Type B pancreatic cell (in vitro differentiated cells): ENCODE measurements at regions not wholly inside any gene's neighbourhood (a gene's known extent, or its start where the extent isn't known, plus 50 kb on each side); places are given as distances from the start of the nearest gene placed in this dataset.

Experiments
- DNase-seq: peaks from one replicate; pipeline ENCODE4 v3.0.0; 2021; ENCODE audit warnings: mixed read lengths; ENCODE audit not compliant: unreplicated experiment; ENCODE audit errors: extremely low spot score
- H3K27ac Mint-ChIP-seq: 2 replicates; pipeline ENCODE4 v1.8.0; 2021; ENCODE audit warnings: mild to moderate bottlenecking, mixed read lengths
- H3K27me3 Mint-ChIP-seq: 2 replicates; pipeline ENCODE4 v1.8.0; 2021; ENCODE audit warnings: mixed read lengths
- H3K36me3 Mint-ChIP-seq: 2 replicates; pipeline ENCODE4 v1.8.0; 2021; ENCODE audit warnings: mixed read lengths
- H3K4me1 Mint-ChIP-seq: one replicate; pipeline ENCODE4 v1.8.0; 2021; ENCODE audit warnings: mixed read lengths; ENCODE audit not compliant: unreplicated experiment
- H3K4me3 Mint-ChIP-seq: 2 replicates; pipeline ENCODE4 v1.8.0; 2021; ENCODE audit warnings: mild to moderate bottlenecking, mixed read lengths
- H3K9me3 Mint-ChIP-seq: 2 replicates; pipeline ENCODE4 v1.8.0; 2021; ENCODE audit warnings: mixed read lengths
- CTCF ChIP-seq: fragments of 200-600 bp; sonication (generic); conservative IDR thresholded peaks from 2 replicates; pipeline ENCODE4 v1.5.0; 2021; ENCODE audit warnings: antibody characterized with exemption, mild to moderate bottlenecking

DNA sequence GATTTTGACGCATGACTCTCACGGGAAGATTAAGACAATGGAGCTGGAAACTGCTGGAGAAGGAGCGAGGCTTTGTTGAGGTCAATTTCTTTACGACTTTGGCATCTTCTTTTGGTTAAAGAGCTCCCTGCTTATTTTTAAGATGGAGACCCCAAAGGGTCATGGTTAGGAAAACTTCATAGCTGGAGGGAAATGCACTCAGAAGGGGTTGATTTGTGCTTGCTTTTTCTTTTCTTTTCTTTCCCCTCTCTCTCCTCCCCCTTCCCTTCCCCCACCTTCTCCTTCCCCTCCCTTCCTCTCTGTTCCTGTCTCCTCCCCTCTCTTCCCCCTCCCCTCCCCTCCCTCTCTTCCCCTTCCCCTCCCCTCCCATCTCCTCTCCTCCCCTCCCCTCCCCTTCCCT lies 79.0 kb downstream of the TNP1 start:
- H3K4me1 Mint-ChIP-seq, result peaks cover 31% of the 10 kb centered on the region
- no peak for TF ChIP-seq CTCF
- no peak overlapping the region for H3K27ac Mint-ChIP-seq
- H3K27me3 Mint-ChIP-seq, result no peaks in the 10 kb centered on the region
- no peak overlapping the region for H3K4me3 Mint-ChIP-seq
- no peaks in the 10 kb centered on the region for H3K36me3 Mint-ChIP-seq
- no peaks in the 10 kb centered on the region for H3K9me3 Mint-ChIP-seq
- DNase-seq, result no peak

GRCh38 chr2:216777637-216778273 lies 82.1 kb downstream of the TNP1 start:
- no peaks in the 10 kb centered on the region for H3K27me3 Mint-ChIP-seq
- H3K4me1 Mint-ChIP-seq, result peaks cover 33% of the 10 kb centered on the region
- DNase-seq, result no peak
- peak; percentile 80 for TF ChIP-seq CTCF
- no peaks in the 10 kb centered on the region for H3K9me3 Mint-ChIP-seq
- H3K27ac Mint-ChIP-seq, result no peak overlapping the region
- H3K4me3 Mint-ChIP-seq, result peak overlapping the region; percentile 3
- H3K36me3 Mint-ChIP-seq, result no peaks in the 10 kb centered on the region

DNA sequence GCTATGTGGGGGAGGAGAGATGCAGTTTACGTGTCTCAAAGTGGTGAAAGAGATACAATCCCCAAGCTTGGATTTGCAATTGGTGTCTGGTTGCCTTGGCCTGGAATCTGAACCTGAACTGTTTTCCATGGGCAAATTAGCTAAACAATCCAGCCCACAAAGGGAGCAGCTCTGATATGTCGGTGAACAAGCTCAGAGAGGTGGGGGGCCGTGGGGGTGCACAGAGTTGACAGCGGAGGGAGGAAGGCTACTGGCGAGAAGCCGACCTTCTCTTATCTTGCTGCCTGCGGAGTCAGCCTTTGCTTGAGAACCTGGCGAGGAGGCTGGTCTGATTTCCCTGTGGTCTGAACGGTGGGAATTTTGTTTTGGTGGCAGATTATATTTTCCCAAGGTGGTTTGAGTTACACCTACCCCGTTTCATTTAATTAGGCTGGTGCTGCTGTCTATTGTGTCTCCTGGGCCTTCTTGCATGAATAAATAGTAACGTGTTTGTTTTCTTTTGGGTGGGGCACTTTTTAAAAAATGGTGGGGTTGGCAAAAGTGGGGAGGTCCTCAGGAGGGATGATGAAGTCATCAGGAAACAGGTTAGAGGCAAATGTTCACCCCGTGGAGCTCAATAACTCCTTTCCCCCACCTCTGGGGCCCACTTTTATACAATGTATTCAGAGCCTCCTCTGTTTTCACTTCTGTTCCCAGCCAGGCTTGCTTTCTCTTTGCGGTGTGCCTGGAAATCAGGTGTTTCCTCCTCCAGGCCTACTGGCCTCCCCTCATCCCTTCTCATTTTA lies 80.9 kb upstream of the IGFBP5 start:
- H3K4me3 Mint-ChIP-seq, result no peak overlapping the region

GRCh38 chr2:216775043-216775453 lies 79.7 kb upstream of the IGFBP5 start:
- Mint-ChIP-seq H3K27me3 (no peaks in the 10 kb centered on the region), H3K9me3 (peaks cover 5% of the 10 kb centered on the region), H3K4me3 (no peak overlapping the region), H3K27ac (no peak overlapping the region), H3K36me3 (no peaks in the 10 kb centered on the region), H3K4me1 (peaks cover 19% of the 10 kb centered on the region)
- no peak for TF ChIP-seq CTCF
- no peak for DNase-seq

More for the DNA sequence above, 80.9 kb upstream of the IGFBP5 start:
- Mint-ChIP-seq H3K9me3 (peaks cover 5% of the 10 kb centered on the region), H3K36me3 (no peaks in the 10 kb centered on the region), H3K4me1 (peaks cover 26% of the 10 kb centered on the region), H3K27me3 (no peaks in the 10 kb centered on the region), H3K27ac (no peak overlapping the region)
- no peak for DNase-seq
- TF ChIP-seq CTCF, result no peak

DNA sequence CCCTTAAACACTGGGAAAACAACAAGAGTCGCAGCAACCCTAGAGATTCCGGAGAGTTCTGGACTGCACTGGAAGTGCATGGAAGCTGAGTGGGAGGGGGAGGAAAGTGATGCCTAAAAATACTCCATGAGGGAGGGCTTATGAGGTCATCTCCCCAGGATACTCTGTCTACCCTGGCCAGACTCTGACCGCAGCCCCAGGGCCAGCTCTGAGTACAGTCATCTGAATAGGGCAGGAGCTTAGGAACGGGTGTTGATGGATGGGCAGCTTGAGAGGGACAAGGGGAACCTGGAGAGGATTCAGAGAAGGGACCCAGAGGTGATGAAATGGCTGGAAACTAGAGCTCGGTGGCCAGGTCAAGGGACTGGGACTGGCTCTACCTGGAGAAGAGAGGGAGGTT lies 79.3 kb upstream of the IGFBP5 start:
- Mint-ChIP-seq H3K27me3 (no peaks in the 10 kb centered on the region), H3K9me3 (peaks cover 5% of the 10 kb centered on the region), H3K4me3 (no peak overlapping the region), H3K27ac (no peak overlapping the region), H3K36me3 (no peaks in the 10 kb centered on the region), H3K4me1 (peaks cover 18% of the 10 kb centered on the region)
- no peak for TF ChIP-seq CTCF
- no peak for DNase-seq
